ENCODE measurements at regions not wholly inside any gene's neighbourhood (a gene's known extent, or its start where the extent isn't known, plus 50 kb on each side); places are given as distances from the start of the nearest gene placed in this dataset.

DNA sequence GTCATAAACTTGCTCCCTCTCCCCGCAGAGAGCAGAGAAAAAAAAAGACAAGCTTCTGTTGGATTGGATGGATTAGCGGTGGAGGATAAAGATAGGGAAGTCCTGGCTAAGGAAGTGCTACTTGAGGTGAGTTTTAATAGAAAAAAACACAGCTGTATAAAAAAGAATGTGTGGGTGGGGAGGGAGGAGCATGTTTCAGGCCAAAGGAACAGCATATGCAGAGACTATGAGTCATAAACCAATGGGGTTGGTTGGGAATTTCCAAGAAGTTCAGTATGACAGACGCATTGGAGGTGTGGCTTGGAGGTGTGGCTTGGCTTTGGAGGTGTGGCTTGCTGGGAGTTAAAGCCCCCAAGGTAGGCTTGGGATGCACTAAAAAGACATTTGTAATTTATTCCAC, 103.0 kb upstream of the LSM8 start:
- TF ChIP-seq CTCF (IDR thresholded peaks at IDR 0.05; ENCODE audit: low read depth, low read length, poor library complexity, severe bottlenecking): no peak
- no peak for TF ChIP-seq EZH2phosphoT487 (IDR thresholded peaks at IDR 0.05; ENCODE audit: borderline replicate concordance, low read length)
